ENCODE measurements at regions not wholly inside any gene's neighbourhood (a gene's known extent, or its start where the extent isn't known, plus 50 kb on each side); places are given as distances from the start of the nearest gene placed in this dataset.

GRCh38 chr6:87830907-87831306 lies 128.9 kb upstream of the AKIRIN2 start:
- DNase-seq (no peak), ATAC-seq (no peak)
- peak overlapping the region in 1 of 2 donors; percentile 58 for H3K27ac ChIP-seq
- TF ChIP-seq, protein P1, sequence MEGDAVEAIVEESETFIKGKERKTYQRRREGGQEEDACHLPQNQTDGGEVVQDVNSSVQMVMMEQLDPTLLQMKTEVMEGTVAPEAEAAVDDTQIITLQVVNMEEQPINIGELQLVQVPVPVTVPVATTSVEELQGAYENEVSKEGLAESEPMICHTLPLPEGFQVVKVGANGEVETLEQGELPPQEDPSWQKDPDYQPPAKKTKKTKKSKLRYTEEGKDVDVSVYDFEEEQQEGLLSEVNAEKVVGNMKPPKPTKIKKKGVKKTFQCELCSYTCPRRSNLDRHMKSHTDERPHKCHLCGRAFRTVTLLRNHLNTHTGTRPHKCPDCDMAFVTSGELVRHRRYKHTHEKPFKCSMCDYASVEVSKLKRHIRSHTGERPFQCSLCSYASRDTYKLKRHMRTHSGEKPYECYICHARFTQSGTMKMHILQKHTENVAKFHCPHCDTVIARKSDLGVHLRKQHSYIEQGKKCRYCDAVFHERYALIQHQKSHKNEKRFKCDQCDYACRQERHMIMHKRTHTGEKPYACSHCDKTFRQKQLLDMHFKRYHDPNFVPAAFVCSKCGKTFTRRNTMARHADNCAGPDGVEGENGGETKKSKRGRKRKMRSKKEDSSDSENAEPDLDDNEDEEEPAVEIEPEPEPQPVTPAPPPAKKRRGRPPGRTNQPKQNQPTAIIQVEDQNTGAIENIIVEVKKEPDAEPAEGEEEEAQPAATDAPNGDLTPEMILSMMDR (IDR thresholded peaks at IDR 0.05): no peak
- H3K4me1 ChIP-seq: peaks cover 3 to 29% of the 10 kb centered on the region in 2 donors
- H3K4me3 ChIP-seq: no peak overlapping the region
- H3K27me3 ChIP-seq: no peaks in the 10 kb centered on the region
- no peaks in the 10 kb centered on the region for H3K9me3 ChIP-seq
- intact Hi-C loops (cut with DNase I): no loop called here
- H3K36me3 ChIP-seq: no peaks in the 10 kb centered on the region

GRCh38 chr6:87829622-87830121 lies 127.6 kb upstream of the AKIRIN2 start:
- ATAC-seq (no peak), DNase-seq (no peak)
- Histone ChIP-seq H3K27me3 (no peaks in the 10 kb centered on the region), H3K36me3 (no peaks in the 10 kb centered on the region), H3K4me1 (peaks cover 3 to 29% of the 10 kb centered on the region in 2 donors), H3K4me3 (no peak overlapping the region), H3K27ac (no peak overlapping the region), H3K9me3 (no peaks in the 10 kb centered on the region)
- TF ChIP-seq, protein P1 (IDR thresholded peaks at IDR 0.05): no peak
- intact Hi-C loops (cut with DNase I): no loop called here

DNA sequence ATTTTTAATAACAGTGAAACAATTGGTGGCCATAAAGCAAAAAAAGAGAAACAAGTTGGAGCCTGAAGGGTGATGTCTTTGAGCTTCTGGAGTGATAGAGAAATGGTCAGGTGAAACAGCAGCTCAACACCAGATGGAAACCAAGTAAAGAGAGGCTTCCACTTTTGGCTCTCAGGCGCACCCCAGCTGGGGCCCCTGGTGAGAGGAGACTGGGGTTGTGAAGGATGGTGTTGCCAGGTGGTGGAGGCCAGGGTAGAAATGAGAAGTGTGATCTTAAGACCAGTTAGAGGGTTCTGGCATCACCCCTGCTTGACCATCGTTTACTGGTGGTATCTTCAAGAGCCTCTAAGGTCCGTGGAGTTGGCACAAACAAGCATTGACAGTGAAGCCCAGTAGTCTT lies 126.0 kb upstream of the AKIRIN2 start:
- Histone ChIP-seq H3K27ac (no peak overlapping the region), H3K36me3 (no peaks in the 10 kb centered on the region), H3K27me3 (no peaks in the 10 kb centered on the region), H3K4me3 (no peak overlapping the region), H3K4me1 (peaks cover 3 to 29% of the 10 kb centered on the region in 2 donors), H3K9me3 (no peaks in the 10 kb centered on the region)
- DNase-seq (no peak), ATAC-seq (no peak)
- TF ChIP-seq, protein P1 (IDR thresholded peaks at IDR 0.05): no peak
- intact Hi-C loops (cut with DNase I): no loop called here

DNA sequence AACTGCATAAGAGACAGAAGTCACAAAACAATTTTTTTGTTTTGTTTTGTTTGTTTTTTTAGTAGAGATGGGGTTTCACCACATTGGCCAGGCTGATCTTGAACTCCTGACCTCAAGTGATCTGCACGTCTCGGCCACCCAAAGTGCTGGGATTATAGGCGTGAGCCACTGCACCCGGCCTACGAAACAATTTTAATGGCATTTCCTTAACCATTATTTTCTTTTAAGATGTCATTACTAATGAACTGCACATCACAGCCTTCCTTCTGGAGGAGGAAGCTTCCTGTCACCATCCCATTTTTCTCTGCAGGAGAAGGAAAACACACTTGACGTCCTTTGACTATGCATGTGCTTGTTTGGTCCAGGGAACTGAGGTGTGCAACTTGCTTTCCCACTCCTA lies 125.3 kb upstream of the AKIRIN2 start:
- peak in 2 of 4 donors; percentile 52 to 76 for DNase-seq
- Histone ChIP-seq H3K27ac (no peak overlapping the region), H3K27me3 (no peaks in the 10 kb centered on the region), H3K9me3 (no peaks in the 10 kb centered on the region), H3K36me3 (no peaks in the 10 kb centered on the region), H3K4me1 (peaks cover 3 to 26% of the 10 kb centered on the region in 2 donors), H3K4me3 (no peak overlapping the region)
- TF ChIP-seq, protein P1 (IDR thresholded peaks at IDR 0.05): no peak
- intact Hi-C loops (cut with DNase I): no loop called here
- ATAC-seq: no peak

DNA sequence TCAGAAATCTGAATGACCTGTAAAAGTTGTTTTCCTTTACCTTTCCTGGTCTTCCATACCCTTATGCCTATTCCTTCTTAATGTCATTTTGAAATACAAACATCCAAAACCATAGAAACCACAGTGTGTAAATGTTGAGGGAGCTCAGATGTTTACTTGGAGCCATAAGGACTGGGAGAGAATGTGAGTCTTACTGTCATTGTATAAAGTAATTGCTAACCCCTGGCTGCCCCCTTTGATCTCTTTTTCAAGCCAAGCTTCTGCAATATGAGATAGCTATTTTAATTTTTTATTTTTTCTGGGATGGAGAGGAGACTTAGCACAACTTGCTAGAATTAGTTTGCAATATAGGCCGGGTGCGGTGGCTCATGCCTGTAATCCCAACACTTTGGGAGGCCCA lies 124.4 kb upstream of the AKIRIN2 start:
- Histone ChIP-seq H3K27ac (peak overlapping the region in 1 of 2 donors; percentile 66), H3K27me3 (no peaks in the 10 kb centered on the region), H3K9me3 (no peaks in the 10 kb centered on the region), H3K4me3 (no peak overlapping the region), H3K36me3 (no peaks in the 10 kb centered on the region), H3K4me1 (peaks cover 3 to 19% of the 10 kb centered on the region in 2 donors)
- DNase-seq: peak in 2 of 4 donors; percentile 69 to 85
- ATAC-seq: peak; percentile 38
- intact Hi-C loops (cut with DNase I): no loop called here
- TF ChIP-seq, protein P1 (IDR thresholded peaks at IDR 0.05): no peak

Measured in left lung (tissue), 4 donors.